Skeletal muscle cell (primary cell): ENCODE measurements at regions not wholly inside any gene's neighbourhood (a gene's known extent, or its start where the extent isn't known, plus 50 kb on each side); places are given as distances from the start of the nearest gene placed in this dataset.

Experiments
- DNase-seq: peaks from one replicate; pipeline ENCODE4 v3.0.0-alpha.2; 2010; ENCODE audit warnings: low read depth
- H3K4me3 ChIP-seq: 2 replicates; pipeline ENCODE4 v1.5.1; 2011; ENCODE audit warnings: low read depth, mild to moderate bottlenecking, control low read depth, low read length, moderate library complexity

GRCh38 chr6:145292066-145292465 is 443.3 kb downstream of the EPM2A start:
- H3K4me3 ChIP-seq = no peak overlapping the region
- DNase-seq = no peak

DNA sequence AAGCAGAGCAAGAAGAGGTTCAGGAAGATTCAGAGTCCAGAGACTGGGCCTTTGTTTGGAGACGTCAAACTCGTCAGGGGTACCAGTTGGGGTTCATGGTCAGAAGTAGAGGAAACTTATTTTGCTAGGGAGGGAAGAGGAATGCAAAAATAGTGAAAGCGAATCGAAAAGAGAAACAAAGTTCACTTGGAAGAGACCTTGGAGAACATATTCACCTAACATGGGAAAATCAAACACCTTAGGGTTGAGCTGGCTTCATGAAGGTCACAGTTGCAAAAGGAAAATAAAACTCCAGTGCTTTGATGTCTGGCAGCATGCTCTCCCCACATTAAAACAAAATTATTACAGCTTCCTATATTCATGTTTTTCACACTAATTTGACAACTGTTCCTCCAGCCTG is 440.4 kb downstream of the EPM2A start:
- H3K4me3 ChIP-seq = no peak overlapping the region
- DNase-seq = no peak

- no peak for DNase-seq
These were observed 439.6 kb downstream of the EPM2A start for GRCh38 chr6:145295746-145296145.

GRCh38 chr6:145305670-145306069 is 429.6 kb downstream of the EPM2A start:
- H3K4me3 ChIP-seq = no peak overlapping the region
- no peak for DNase-seq

More at GRCh38 chr6:145295746-145296145, 439.6 kb downstream of the EPM2A start:
- H3K4me3 ChIP-seq = no peak overlapping the region

DNA sequence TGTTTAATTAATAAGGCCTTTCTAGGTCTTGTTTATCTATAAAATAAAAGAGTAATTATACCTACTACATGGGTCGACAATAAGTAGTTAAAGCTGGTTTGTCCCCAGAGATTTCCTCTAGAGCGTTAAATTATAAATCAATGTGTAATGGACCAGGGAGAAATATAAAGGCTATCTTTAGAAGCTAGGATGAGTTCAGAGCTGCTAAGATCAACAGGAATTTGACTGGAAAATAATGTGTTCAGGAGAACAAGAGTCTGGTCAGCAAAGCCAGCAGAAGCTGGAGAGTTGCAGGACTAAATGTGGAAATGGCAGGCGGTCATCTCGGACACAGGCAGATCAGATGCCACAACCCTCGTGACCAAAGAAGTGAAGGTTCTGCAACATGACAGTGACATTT is 428.8 kb downstream of the EPM2A start:
- no peak overlapping the region for H3K4me3 ChIP-seq
- DNase-seq = no peak

- H3K4me3 ChIP-seq = no peak overlapping the region
- no peak for DNase-seq
These were observed 425.3 kb downstream of the EPM2A start for GRCh38 chr6:145309842-145310535.

DNA sequence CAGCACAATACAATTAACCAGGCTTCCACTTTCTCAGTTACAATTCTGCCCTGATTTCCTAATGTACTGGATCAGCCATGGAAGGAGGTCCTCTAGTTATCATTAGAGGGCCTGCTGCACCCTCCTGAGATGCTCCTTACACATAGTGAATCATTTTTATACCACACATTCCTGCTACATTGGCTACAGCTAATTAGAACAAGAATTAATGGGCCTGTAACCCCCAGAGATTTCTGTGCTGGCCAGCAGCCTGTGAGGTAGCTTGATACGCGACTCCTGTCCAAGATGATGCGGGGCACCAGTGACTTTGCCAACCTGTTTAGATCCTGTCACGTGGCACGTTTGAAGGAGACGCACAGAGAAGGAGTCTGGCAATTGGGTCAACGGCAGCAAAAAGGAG is 422.8 kb downstream of the EPM2A start:
- no peak overlapping the region for H3K4me3 ChIP-seq
- no peak for DNase-seq

- no peak overlapping the region for H3K4me3 ChIP-seq
- DNase-seq = no peak
These were observed 422.1 kb downstream of the EPM2A start for GRCh38 chr6:145313041-145313855.

- no peak overlapping the region for H3K4me3 ChIP-seq
- no peak for DNase-seq
These were observed 419.2 kb downstream of the EPM2A start for GRCh38 chr6:145315982-145316600.

DNA sequence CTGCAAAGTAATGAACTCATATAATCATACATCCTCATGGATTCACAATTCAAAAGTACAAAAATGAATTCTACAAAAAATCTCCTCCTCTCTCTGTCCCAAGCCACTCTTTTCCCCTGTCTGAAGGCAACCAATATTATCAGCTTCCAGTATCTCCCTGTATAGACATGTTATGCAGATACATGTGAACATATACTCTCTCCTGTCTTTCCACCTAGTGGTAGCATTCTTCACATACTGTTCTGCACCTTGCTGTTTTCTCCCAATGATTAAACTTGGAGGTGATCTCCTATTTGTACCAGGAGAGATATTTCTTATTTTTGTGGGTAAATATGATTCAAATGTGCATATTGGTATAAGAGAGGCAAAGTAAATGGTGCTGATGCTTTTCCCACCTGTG is 416.4 kb downstream of the EPM2A start:
- DNase-seq = no peak

GRCh38 chr6:145319605-145320004 is 415.7 kb downstream of the EPM2A start:
- no peak for DNase-seq
- H3K4me3 ChIP-seq = no peak overlapping the region

More for the DNA sequence above, 416.4 kb downstream of the EPM2A start:
- H3K4me3 ChIP-seq = no peak overlapping the region

DNA sequence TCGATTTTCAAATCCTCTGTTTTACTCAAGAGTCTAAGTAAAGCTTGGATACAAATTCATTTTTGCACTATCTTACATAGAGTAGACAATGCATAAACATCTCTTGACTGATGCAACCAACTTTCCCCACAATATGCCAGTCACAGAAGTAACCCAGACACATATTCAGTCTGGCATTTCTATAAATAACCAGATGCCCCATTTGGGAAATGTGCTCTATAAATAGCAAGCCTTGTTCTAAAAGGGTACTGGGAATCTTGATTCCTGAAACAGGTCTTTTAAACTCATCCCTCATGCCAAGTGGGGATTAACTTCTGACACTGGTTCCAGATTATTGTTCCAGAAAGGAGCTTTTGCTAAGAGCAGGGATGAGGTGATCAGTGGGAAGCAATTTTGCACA is 411.7 kb downstream of the EPM2A start:
- no peak overlapping the region for H3K4me3 ChIP-seq
- no peak for DNase-seq

- no peak for DNase-seq
- no peak overlapping the region for H3K4me3 ChIP-seq
These were observed 407.7 kb downstream of the EPM2A start for GRCh38 chr6:145327586-145327985.

DNA sequence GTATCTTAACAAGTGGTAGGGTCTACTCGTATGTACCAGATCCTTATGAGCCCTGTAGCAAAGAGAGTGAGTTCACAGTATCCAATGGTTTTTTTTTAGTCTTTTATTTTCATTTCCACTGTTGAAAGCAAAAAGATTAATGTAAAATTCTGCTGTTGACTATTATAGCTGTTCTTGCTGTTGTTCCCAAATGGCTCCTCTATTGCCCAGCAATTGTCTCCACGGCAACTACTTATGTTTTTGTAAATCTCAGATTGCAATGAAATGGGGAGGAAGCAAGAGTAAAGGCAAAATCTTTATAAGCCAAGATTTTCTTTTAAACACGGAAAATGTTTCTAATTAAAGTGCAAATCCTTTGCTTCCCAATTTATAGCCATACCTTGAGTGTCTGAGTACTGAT is 406.1 kb downstream of the EPM2A start:
- no peak overlapping the region for H3K4me3 ChIP-seq
- no peak for DNase-seq

DNA sequence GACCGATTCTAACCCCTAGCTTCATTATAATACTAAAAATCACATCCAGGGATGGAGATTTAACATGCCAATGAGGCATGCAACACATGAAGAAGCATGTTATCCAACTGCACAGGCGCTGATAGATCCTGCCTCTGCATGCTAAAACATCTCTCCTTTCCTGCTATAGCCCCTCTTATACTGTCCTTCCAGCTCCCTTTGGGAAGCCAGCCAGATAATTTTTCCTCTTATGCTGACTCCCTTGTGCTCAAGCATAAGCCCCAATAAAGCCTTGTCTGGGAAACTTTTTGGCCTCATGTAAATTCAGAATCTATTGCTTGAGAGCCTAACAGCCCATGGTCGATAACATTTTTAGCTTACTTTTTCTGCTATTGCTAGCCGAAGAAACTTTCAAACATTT is 404.3 kb downstream of the EPM2A start:
- no peak for DNase-seq
- no peak overlapping the region for H3K4me3 ChIP-seq

- no peak overlapping the region for H3K4me3 ChIP-seq
- no peak for DNase-seq
These were observed 403.3 kb downstream of the EPM2A start for GRCh38 chr6:145332011-145332410.

DNA sequence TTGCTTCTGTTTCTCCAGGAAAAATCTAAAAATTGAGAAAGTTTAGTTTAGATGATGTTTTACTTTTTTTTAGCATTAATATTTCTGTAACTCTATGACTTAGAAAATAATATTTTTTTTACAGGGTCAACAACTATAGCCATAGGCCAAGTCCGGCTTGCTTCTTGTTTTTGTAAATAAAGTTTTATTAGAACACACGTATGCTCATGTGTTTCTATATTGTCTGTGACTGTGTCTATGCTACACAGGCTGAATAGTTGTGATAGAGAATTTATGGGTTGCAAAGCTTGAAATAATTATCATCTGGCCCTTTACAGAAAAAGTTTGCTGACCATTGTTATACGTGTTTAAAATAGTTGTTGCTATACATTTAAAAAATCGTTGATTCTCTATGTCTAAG is 399.2 kb downstream of the EPM2A start:
- no peak overlapping the region for H3K4me3 ChIP-seq
- no peak for DNase-seq

GRCh38 chr6:145339089-145339488 is 396.2 kb downstream of the EPM2A start:
- no peak for DNase-seq
- no peak overlapping the region for H3K4me3 ChIP-seq

GRCh38 chr6:145340256-145340655 is 395.1 kb downstream of the EPM2A start:
- no peak overlapping the region for H3K4me3 ChIP-seq
- no peak for DNase-seq

DNA sequence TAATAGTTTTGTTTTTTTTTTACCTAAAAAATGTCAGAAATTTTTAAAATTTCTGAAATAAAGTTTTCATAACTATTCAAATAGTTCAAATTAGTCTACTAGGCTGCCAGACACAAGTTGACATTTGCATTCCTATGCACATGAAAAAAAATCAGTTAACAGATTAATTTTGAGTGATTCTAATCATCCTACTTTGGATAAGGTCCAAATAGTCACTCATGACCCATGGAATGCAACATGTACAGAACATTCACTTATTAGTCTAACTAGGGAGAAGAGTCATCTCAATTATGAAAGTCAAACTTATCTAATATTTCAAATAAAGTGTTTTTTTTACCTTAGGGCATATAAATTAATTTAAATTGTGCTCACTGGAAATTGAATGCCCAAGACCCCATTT is 390.2 kb downstream of the EPM2A start:
- DNase-seq = no peak
- H3K4me3 ChIP-seq = no peak overlapping the region

- H3K4me3 ChIP-seq = no peak overlapping the region
- no peak for DNase-seq
These were observed 388.1 kb downstream of the EPM2A start for GRCh38 chr6:145347216-145347615.
